RWPE1 (cell line): ENCODE measurements at regions not wholly inside any gene's neighbourhood (a gene's known extent, or its start where the extent isn't known, plus 50 kb on each side); places are given as distances from the start of the nearest gene placed in this dataset.

Experiments used
- CTCF ChIA-PET: fragments of 350-600 bp; sonication (Branson Sonifier 250); formaldehyde crosslinking; extraction: SDS; loops from one replicate; lab custom pipeline; 2021; lab: Yijun Ruan, JAX
- POLR2A ChIA-PET: fragments of 400-600 bp; formaldehyde crosslinking; extraction: SDS; loops from one replicate; lab custom pipeline; 2020; ENCODE audit warnings: antibody characterized with exemption; ENCODE audit not compliant: low non-redundant PET; lab: Yijun Ruan, JAX
- DNase-seq: peaks from one replicate; pipeline ENCODE4 v3.0.0; 2012; ENCODE audit warnings: low spot score
- H3K27ac ChIP-seq: fragments of 450-650 bp; 2 replicates; pipeline ENCODE4 v1.5.1; 2017
- TF ChIP-seq, protein P1 (sequence below): fragments of 450-650 bp; conservative IDR thresholded peaks from 2 replicates; pipeline ENCODE4 v1.5.1; 2017; ENCODE audit warnings: low read depth, mild to moderate bottlenecking

DNA sequence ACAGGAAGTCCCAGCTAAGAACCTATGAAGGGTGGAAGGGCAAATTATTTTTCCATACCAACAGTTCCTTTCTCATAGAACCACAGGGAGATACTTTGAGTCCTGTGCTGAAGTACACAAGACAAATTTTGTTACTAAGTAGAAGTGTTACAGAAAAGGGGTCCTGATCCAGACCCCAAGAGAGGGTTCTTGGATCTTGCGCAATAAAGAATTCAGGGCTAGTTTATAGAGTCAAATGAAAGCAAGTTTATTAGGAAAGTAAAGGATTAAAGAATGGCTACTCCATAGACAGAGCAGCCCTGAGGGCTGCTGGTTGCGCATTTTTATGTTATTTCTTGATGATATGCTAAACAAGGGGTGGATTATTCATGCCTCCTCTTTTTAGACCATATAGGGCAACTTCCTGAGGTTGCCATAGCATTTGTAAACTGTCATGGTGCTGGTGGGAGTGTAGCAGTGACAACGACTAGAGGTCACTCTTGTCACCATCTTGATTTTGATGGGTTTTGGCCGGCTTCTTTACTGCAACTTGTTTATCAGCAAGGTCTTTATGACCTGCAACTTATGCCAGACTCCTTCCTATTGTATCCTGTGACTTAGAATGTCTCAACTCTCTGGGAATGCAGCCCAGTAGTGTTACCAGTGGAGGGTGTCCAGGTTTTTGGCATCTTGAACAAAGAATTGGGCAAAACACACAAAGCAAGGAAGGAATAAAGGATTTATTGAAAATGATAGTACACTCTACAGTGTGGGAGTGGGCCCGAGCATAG is 409.4 kb downstream of the SH2D4B start:
- TF ChIP-seq, protein P1, sequence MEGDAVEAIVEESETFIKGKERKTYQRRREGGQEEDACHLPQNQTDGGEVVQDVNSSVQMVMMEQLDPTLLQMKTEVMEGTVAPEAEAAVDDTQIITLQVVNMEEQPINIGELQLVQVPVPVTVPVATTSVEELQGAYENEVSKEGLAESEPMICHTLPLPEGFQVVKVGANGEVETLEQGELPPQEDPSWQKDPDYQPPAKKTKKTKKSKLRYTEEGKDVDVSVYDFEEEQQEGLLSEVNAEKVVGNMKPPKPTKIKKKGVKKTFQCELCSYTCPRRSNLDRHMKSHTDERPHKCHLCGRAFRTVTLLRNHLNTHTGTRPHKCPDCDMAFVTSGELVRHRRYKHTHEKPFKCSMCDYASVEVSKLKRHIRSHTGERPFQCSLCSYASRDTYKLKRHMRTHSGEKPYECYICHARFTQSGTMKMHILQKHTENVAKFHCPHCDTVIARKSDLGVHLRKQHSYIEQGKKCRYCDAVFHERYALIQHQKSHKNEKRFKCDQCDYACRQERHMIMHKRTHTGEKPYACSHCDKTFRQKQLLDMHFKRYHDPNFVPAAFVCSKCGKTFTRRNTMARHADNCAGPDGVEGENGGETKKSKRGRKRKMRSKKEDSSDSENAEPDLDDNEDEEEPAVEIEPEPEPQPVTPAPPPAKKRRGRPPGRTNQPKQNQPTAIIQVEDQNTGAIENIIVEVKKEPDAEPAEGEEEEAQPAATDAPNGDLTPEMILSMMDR, result no peak
- POLR2A ChIA-PET, result interaction anchor here (0.7 kb wide), 1 partner anchor 515 kb away, joined by 3 read pairs; no protein-coding TSS in a partner anchor
- H3K27ac ChIP-seq, result no peak overlapping the region
- no peak for DNase-seq
- CTCF ChIA-PET, result interaction anchor here (0.6 to 1.2 kb wide), 2 partner anchors 41 to 247 kb away, joined by 3 to 4 read pairs; no protein-coding TSS in a partner anchor

DNA sequence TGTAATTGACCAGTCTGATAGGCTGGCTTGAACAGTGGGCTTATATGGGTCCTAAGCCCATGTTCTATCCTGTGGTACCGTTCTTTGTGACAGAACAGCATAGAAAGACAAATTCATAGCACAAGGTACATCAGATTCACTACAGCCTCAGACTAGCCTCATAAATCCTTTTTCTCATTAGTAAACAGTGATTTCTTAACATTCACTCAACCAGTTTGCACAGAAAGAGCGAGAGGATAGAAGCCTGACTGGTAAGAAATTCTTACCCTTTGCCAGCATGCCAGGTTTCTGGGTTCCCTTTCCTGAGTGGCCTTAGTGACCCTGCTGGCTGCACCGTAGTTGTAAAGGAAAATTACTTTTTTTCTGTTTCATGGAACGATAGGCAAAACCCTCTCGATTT is 412.1 kb downstream of the SH2D4B start:
- DNase-seq, result no peak
- no peak overlapping the region for H3K27ac ChIP-seq
- TF ChIP-seq, protein P1, result no peak
- POLR2A ChIA-PET, result no interaction called here
- CTCF ChIA-PET, result no interaction called here

DNA sequence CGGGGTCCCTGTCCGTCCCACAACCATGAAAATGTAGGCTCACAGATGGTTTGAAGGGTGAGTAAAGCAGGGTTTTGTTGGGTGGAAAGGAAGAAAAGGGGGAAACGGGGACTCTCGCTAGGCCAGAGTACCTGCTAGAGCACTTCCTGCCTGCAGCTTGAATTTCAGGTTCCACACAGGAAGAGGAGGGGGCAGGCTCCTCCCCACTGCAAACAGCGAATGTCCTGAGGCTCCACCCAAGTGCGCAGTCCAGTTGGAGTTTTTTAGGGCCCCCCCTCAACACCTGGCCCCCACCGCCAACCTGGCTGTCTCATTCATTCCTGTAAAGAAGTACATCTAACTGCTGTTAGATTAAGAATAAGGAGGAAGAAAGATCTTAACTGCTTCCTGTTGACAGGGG is 414.7 kb downstream of the SH2D4B start:
- H3K27ac ChIP-seq, result no peak overlapping the region
- TF ChIP-seq, protein P1, result no peak
- ChIA-PET CTCF (no interaction called here), POLR2A (no interaction called here)
- DNase-seq, result no peak

DNA sequence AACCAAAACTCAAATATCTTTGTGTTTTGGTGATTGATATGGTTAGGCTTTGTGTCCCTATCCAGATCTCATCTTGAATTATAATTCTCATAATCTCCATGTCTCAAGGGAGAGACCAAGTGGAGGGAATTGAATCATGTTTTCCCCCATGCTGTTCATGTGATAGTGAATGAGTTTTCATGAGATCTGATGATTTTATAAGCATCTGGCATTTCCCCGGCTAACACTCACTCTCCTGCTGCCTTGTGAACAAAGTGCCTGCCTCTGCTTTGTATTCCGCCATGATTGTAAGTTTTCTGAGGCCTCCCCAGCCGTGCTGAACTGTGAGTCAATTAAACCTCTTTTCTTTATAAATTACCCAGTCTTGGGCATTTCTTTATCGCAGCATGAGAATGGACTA is 419.5 kb downstream of the SH2D4B start:
- no peak overlapping the region for H3K27ac ChIP-seq
- ChIA-PET CTCF (no interaction called here), POLR2A (no interaction called here)
- DNase-seq, result no peak
- TF ChIP-seq, protein P1, result no peak

DNA sequence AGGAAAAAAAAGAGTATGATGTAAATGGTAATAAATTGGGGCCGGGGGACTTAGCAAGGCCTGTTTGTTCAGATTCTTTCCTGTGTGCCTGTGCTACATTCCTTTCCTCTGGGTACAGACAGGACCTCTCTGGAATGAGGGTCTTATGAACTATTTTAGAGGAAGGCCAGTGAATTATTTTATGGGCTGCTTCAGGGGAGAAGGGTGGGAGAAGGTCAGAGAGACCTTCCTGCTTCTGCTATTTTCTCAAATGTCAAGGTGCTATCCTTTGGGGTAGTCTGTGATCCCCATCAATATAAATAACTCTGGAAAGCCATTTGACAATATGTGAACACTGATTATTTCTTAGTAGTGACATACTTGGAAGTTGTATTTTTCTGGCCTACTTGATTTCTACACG is 426.5 kb downstream of the SH2D4B start:
- TF ChIP-seq, protein P1, result no peak
- ChIA-PET POLR2A (interaction anchor here (0.6 kb wide), 1 partner anchor 9 kb away, joined by 7 read pairs; no protein-coding TSS in a partner anchor), CTCF (no interaction called here)
- no peak overlapping the region for H3K27ac ChIP-seq
- no peak for DNase-seq

DNA sequence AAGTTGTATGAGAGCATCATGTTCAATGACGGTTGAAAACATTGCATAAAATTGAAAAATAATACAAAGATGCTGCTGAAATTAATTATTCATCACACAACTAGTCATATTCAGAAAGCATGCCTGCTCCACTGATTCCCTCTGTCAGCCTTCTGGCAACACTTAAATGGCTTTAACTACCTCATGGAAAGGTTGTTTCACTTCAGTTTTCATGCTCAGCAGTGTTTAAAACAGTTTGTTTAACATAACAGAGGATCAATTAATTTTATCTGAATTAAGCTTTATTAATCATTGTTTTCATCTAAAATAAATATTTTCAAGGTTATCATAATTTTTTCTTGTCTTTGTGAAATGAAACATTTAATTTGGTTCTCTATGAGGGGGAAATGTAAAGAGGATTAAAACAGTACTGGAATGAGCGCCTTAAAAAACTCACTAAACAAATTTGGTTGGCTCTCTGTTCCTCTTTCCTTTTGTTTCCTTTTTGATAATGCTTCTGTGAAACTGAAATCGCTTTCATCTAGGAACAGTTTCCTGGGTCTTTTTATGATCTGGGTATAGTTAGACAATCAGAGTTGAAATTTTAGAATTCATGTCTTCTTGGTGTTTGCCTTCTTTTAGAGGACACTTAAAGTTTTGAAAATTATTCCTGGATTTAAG is 427.4 kb downstream of the SH2D4B start:
- no peak overlapping the region for H3K27ac ChIP-seq
- TF ChIP-seq, protein P1, result no peak
- ChIA-PET CTCF (no interaction called here), POLR2A (no interaction called here)
- no peak for DNase-seq
